SW480 (cell line): ENCODE measurements at regions not wholly inside any gene's neighbourhood (a gene's known extent, or its start where the extent isn't known, plus 50 kb on each side); places are given as distances from the start of the nearest gene placed in this dataset.
"Not testable (repeated sequence)": the region's sequence is repeated elsewhere in the genome, so short reads cannot be mapped to it uniquely, and the experiment has no call there.

Experiments
- DNase-seq: peaks from one replicate; pipeline ENCODE4 v3.0.0-alpha.2; 2016; ENCODE audit warnings: low spot score

DNA sequence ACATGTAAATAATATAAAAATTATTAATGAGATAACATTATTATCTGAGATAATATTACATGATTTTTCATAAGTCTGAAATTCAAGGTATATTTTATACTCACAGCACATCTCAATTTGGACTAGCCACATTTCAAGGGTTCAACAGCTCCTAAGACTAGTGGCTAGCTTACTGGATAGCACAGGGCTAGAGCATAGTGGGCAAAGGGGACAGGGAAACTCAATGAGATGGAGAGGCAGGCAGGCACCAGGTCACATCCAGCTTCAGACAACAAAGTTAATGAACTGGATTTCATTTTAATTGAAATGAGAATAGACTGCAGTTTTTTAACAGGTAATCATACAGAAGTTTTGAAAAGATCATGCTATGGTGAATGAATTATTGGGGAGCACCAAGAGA lies 137.4 kb downstream of the NBPF8 start:
- DNase-seq: not testable (repeated sequence)

DNA sequence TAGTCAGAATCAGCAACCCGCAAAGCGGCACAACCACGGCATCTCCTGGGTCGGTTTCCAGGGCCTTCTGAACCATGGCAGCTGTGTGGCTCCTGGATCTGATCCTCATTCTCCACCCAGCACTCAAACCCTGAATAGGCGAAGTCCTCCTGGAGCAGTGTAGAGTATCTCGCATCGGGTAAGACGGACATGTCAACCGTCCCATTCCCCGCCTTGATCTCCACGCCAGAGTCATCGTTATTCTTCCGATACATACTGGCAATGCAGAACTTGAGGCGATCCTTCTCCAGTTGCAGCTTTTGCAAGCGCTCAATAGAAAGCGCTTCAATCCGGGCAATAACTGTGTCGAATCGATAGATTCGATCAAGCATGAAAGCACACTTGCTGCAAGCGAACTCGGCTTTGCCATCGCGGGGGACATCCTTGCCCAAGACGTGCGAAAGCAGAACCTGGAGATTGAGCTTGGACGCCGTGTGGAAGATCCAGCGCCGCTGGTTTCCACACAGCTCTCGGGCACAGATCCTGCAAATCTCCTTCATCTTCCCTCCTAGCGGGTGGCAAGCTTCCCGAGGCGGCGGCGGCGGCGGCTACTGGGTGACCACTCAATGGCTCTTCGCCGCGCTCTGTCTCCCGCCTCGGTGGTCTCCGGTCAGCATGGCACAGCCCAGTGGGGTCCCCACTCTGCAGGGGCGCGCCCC lies 142.9 kb downstream of the NBPF8 start:
- DNase-seq: peak; percentile 9

DNA sequence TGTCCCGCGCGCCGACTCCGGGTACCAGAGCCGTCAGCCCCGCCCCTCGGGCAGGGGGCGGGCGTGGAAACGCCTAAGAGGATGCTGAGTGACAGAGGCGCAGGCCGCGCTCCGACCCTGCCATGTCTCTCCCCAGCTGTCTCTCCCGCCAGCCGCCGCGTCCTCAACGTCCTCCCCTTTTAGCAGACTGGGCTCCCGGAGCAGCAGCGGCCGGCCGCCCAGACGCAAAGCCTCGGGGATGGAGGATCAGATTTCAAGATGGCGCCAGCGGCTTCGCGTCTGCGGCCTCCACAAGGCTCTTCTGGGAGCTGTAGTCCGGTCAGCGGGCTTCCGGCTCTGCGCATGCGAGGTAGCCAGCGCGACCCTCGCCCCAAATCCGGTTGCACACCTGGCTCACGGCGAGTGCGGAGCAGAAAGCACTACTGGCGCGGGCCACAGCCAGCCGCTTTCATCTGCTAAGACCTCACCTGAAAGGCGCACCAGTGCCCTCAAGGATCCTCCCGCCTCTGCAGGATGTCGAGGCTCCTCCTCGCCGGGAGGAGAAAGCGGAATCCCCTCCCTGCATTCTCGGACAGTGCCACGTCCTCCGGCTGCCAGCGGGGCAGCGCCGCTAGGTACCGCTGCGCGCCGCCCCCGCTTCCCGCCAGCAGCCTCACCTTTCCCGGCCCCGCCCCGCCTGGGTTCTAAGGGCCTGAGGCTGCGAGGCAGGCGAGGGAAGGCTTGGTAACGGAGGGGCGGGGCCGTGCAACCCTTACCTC lies 143.6 kb downstream of the NBPF8 start:
- DNase-seq: peak; percentile 60

DNA sequence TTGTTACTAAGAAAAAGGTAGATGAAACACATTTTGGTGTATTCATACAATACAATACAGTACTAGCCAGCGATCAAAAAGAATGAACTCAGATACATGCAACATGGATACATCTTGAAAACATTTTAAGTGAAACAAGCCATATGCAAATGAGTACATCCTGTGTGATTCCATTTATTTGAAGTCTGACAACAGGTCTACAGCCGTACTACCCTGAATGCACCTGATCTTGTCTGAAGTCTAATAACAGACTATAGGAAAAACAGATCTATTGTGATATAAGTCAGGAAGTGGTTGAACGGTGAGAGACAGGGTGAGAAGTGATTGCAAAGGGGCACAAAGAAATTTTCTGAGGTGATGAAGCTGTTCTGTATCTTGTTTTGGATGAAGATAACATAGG lies 146.9 kb downstream of the NBPF8 start:
- DNase-seq: not testable (repeated sequence)

DNA sequence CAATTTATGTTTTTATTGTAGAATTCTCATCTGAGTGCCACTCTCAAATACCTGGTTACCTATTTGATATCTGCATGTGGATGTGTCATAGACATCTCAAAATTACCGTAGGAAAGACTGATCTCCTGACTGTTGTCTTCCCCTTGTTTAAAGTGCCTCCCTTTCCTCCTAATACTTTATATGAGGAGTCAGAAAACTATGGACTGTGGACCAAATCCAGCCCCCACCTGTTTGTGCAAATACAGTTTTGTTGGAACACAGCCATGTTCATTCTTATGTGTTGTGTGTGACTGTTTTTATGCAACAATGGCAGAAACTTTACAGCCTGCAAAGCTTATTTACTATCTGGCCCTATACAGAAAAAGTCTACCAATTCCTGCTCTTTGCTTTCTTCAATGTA lies 150.6 kb downstream of the NBPF8 start:
- not testable (repeated sequence) for DNase-seq

DNA sequence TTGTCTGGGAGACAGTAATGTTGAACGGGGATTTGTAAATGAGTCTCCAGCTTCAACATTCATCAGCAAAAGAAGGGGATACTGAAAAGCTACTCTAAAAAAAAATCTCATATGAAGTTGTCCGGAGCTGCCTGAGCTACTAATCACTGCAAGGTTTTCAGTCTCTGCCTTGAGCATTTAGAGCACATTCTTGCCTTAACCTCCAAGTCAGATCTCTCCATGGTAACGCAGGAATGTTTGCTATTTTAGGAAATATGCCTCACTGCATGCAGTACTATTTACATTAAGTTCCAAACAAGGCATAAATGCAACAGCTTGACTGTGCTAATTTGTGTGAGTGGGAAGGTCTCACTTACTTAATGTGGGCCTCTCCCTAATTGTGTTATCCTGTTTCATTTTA lies 152.8 kb downstream of the NBPF8 start:
- not testable (repeated sequence) for DNase-seq

DNA sequence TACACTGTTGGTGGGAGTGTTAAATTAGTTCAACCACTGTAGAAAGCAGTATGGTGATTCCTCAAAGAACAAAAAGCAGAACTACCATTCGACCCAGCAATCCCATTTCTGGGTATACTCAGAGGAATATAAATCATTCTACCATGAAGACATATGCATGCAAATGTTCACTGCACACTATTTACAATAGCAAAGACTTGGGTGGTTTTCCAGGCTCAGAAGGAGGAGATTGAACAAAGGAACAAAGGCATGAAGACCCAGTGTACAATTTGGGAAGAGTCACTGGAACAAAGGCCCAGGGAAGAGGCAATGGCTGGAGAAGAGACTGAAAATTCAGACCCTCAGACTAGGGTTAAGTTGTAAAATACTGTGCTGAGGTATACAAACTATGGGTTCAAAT lies 148.5 kb upstream of the NBPF26 start:
- DNase-seq: not testable (repeated sequence)

DNA sequence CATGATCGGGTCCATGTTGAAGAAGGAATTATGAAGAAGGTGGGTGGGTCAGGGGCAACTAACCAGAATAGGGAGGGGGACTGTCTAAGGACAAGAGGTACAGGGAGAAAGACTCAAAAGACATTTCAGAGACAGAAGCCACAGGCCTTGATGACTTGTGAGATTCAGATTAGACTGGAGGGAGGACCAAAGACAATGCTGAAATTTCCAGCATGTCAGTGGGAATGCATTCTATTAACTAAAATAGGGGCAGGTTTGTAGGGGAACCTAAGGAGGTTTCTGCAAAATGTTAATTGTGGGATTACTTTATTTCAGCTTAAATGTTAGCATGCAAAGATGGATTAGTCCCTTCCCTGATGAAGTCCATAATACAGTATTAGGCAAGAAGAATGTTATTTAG lies 141.6 kb upstream of the NBPF26 start:
- not testable (repeated sequence) for DNase-seq

DNA sequence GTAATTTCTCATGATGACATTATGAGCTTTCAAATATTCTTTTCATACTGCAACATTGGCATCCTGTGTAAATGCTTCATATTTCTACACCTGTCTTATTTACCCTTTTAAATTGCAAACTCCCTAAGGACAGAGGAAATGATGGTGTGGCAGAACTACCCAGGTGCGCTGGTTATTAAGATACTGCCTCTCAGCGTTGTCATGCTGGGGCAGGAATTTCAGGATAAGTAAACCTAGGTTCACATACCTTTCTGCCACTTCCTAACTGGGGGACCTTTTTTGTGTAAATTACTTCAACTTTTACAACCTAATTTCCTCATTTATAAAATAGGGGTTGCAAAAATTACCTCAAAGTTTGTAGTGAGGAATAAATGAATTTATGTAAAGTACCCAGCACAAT lies 137.7 kb upstream of the NBPF26 start:
- not testable (repeated sequence) for DNase-seq

DNA sequence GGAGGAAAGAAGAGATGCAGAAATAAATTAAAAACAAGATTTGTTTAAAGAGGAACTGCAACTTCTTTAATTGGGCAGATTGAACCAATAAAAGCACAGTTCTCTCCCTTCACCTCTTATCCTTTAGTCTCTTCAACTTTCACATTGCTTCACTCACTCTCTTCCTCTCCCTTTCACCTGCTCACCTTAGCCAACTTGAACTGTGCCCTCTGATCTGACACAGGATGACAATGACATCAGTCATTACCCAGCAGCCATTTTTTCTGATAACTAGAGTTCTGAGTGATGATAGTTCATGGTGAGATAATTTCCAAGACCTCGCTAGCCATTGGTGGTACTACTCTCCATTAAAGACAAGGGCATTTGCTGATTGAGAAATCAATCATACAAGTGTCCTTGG lies 134.9 kb upstream of the NBPF26 start:
- DNase-seq: not testable (repeated sequence)

DNA sequence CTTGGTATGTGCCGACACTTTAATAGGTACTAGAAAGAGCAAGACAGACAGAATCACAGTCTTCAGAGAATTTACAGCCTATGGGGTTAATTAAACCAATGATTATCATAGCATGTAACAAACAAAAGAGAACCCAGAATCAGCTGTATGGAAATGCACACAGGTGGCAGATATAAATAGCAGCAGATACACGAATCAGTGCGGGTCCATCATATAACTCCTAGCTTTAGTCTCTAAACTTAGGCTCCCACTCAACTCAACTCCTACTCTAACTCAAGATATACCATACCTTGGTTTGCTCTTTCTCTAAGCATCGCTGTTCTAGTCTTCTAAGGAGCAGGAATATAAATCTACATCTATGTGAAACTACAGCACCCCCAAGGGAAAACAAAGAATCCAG lies 132.0 kb upstream of the NBPF26 start:
- not testable (repeated sequence) for DNase-seq

DNA sequence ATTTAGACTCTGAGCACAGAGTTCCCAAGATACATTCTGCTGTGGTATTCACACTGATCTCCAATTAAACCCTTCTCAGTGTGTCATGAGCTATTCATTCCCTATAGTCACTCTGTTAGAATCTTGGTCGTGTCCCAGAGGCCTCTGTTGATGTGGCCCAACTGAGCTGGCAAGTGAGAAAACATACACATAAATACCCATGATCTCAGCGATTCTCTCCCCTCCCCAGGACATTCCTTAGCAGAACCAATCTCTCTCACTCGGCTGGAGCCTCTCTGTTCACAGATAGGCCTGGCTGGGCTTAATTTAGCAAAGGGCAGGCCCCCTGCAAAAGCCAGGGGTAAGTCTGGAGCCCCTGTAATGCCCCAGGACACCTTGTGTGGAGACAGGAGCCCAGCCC lies 130.8 kb upstream of the NBPF26 start:
- not testable (repeated sequence) for DNase-seq

DNA sequence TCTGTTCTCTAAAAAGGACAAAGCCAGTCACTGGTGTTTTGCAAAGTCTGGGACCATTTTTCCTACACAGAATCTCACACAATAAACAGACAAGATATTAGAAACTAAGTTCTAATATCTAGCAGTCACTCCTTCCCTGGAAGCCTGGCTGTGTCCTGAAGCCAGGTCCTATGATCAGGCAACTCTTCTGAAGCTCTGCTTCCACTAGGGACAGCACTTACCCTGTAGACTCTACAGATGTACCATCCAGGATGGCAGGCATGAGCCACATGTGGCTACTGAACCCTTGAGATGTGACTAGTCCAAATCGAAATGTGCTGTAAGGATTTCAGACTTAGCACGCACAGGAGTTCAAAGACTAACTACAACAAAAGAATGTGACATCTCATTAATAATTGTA lies 130.1 kb upstream of the NBPF26 start:
- DNase-seq: not testable (repeated sequence)

DNA sequence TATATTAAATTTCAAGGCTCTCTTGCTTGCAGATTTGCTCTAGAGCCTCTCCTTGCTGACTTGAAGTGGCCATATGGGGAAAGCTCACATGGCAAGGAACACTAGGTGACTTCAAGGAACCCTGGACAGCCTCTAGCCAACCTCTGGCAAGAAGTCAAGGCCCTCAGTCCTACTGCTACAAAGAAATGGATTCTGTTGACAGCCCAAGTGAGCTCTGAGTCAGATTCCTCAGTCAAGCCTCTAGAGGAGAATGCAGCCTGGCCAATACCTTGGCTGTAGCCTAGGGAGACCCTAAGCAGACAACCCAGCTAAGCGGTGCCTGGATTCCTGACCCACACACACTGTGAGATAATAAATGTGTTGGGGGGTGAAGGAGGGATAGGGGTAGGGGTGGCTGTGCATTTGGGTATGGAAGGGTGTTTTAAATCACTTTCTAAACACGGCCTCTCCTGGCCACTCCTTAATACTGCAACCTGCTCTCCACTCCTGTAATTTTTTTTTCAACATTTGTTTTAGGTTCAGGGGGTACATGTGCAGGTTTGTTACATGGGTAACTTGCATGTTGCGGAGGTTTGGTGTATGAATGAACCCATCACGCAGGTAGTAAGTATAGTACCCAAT lies 125.3 kb upstream of the NBPF26 start:
- not testable (repeated sequence) for DNase-seq

DNA sequence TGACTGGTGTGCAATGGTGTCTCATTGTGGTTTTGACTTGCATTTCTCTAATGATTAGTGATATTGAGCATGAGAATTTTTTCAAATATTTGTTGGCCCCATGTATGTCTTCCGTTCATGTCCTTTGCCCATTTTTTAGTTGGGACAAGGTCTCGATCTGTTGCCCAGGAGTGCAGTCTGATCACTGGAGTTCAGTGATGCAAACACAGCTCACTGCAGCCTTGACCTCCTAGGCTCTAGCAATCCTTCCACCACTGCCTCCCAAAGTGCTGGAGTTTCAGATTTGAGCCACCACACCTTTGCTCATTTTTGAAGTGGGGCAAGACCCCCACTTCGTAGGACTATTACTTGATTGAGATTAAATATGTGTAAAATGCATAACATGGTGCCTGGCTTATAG lies 124.2 kb upstream of the NBPF26 start:
- DNase-seq: not testable (repeated sequence)

DNA sequence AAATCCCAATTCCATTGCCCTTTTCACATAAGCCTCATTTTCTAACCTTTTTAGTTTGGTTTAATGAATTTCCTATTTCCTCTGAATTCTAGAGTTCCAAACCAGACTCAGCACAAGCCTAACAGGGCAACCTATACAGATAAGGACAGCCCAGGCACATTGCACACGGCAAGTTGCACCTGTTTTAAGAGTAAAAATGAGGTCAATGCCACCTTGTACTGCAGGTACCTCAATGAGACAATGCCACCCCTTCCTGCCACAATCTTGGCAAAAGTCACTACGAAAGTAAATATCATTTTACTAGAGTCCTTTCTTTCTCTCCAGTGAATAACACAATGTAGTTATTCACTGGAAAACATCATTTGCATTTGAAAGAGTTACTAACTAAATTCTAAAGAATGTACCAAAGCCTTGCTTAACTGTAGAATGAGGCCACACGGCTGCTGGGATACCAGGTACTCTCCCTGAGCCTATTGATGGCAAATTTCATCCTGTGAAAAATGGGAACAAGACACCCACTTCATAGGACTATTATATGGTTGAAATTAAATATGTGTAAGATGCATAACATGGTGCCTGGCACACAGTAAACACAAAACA lies 123.2 kb upstream of the NBPF26 start:
- not testable (repeated sequence) for DNase-seq

DNA sequence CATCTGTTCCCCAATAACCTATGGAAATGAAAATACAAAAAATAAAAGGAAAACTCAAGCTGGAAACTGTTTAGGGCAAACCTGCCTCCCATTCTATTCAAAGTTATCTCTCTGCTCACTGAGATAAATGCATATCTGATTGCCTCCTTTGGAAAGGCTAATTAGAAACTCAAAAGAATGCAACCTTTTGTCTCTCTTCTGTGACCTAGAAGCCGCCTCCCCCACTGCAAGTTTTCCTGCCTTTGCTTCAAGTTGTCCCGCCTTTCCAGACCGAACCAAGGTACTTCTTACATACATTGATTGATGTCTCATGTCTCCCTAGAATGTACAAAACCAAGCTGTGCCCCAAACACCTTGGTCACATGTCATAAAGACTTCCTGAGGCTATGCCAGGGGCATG lies 115.9 kb upstream of the NBPF26 start:
- not testable (repeated sequence) for DNase-seq

DNA sequence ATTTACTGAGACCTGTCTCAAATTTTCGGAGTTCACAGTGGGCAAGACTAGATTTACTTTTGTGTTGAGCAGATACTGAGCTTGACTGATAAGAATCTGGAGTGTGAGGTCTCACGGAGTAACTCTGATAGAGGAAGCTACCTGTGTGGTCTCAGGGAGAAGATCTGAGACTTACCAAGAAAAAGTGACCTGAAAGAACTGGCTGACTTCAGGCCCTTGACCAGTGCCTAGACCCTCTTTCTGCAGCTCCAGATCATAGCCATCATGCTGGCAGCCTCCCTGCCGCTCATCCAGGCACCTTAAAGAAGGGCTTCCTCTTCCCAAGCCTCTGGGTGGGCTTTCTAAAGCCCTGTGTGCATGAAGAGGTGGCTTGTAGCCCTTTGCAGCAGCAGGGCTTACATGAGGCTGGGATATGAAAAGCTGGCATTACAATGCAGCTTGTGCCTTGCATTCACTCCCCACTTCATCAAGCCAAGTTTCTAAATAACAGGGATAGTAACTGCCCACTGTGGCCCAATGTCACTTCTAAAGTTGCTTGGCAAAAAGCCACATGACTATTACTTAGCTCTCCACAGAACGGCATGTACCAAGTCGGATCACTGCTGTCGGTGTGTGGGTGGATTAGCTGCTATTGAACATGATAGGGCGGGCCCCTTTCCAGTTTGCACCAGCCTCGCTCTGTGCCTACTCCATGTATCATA lies 115.3 kb upstream of the NBPF26 start:
- not testable (repeated sequence) for DNase-seq

DNA sequence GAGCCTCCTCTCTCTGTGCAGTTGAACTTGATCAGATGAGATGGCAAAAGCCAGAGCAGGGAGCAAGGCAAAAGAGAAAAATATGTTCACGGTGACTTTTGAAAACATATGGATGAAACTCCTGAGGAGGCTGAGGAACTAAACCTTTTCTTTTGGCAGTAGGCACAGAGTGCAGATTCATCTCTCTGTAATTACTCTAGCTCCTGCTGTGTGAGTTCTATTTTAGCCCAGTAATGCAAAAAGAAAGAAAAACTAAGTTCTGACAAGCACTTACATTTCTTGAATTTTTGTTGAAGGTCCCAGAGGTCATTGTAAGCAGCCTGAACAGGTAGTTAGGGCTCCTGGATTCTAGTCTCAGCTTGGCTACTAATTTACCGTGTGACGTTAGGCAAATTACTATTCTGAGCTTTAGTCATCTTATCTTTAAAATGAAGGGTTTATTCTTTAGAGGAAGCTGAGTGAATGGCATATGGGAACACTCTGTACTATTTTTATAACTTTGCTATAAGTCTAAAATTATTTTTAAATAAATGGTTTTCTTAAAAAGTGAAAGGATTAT lies 114.7 kb upstream of the NBPF26 start:
- not testable (repeated sequence) for DNase-seq

DNA sequence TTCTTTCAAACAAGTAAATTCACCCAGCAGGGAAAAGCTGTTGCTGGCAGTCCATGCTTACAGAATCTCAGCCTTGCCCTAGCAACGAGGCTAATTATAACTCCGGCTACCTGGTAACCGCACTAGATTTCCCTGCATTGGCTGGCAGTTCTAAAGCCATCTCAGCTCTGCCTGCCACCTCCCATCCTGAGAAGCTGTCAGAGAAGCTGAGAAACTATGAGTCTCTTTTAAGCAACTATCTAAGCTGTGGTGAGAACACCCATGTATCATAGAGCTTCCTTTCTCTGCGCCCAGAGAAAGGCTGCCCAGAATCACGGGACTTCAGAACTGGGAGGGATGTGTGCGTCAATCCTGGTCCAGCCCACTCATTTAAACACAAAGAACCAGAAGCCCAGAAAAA lies 113.9 kb upstream of the NBPF26 start:
- DNase-seq: not testable (repeated sequence)

DNA sequence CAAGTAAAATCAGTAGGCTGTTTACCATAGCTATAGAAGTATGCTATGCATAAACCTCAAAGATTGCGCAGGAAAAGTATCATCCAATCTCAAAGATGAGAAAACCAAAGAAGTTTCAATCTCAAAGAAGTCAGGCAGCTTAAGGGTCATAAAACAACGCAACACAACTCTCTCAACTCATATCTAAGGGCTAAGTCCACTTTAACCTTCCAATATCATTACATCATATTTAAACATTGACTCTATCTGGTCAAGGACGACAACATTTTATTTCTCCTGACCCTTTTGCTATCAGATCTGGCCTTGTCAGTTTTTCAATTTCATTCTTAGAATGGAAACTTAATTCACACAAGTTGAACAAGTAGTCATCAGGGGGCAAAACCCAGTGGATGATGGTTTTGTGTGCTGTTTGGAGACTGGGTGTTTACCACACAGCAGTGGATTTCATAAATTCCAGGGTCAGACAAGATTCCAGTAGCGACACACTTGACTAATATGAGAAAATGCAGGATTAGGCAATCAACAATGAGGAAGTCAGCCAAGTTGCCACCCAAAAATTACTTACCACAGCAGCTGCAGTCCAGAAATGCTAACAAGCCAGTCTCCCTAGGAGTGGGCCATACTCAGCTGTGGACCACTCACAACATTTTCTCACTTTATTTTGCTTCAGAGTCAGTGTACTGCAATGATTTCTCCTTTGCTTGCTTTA lies 108.7 kb upstream of the NBPF26 start:
- not testable (repeated sequence) for DNase-seq
